T follicular helper cell (primary cell): ENCODE measurements at regions not wholly inside any gene's neighbourhood (a gene's known extent, or its start where the extent isn't known, plus 50 kb on each side); places are given as distances from the start of the nearest gene placed in this dataset.
"Not testable (repeated sequence)": the region's sequence is repeated elsewhere in the genome, so short reads cannot be mapped to it uniquely, and the experiment has no call there.

Experiments
- DNase-seq: peaks from one replicate; pipeline ENCODE4 v3.0.0-alpha.2; 2020; ENCODE audit warnings: low read depth

DNA sequence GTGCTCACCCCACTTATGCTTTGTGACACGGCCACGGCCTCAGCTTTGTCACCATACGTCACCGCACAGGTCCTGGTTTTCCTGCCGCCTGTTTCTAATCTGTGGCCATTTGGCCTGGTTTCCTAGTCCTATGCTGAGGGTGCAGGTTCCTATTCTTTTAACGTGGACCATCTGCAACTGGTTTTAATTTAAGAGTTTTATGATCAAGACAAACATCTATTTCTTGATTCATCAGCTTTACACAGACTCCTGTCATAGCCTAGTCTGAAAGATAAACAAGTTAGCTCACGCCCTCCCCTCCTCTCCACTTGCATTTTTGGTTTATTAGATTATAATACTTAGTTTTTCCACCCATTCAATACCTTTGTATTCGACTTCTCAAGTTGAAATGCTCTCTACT, 97.5 kb upstream of the RPS6KA2 start:
- no peak for DNase-seq

DNA sequence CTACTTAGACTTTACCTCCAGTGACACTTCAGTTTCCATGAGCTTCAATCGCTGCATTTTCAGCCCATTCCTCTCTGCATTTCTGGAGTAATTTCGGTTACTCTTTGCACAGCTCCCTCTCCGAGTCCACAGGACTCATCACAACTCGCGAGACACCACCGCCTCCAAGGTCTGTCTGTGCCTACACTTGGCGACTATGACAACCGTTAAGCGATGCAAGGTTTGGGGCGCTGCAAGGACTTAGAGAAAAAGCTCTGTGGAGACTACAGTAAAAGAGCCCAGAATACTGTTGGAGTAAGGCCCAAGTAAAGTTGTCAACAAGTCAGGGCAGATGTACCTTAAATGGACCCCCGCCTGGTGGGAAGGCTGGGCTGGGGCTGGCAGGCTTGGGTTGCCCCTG, 95.7 kb upstream of the RPS6KA2 start:
- no peak for DNase-seq

DNA sequence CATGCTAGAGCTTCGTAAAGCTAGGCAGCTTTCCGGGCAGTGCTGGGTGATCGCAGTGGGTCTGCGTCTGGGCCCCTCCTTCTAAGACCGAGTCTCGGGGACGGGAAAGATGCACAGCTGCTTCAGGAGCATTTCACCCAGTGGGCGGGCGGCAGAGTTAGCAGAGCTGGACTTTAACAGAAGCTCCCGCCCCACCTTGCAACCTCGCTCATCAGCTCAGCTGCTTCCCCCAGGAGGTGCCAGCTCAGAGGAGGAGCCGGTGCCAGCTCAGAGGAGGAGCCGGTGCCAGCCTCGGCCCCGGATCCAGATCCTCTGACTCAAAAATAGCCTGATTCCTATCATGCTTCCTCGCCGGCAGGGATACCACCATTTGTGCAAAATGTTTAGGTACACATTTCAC, 94.5 kb upstream of the RPS6KA2 start:
- no peak for DNase-seq

DNA sequence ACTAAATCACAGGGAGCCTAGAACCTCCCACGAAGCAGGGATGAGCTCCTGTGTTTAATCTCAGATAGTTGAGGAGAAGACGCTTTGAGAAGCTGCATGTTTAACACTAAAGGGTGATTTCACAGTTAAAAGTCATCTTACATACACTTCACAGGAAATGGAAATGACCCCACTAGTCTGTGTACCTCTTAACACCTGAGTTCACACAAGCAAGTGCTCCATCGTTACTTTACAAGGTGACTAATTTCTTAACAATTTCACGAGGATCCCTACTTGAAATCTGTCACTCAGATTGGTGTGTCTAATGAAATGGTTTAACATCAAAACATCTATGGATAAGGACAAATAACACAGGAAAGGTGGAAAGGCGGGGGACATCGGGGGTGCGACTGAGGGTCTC, 93.8 kb upstream of the RPS6KA2 start:
- no peak for DNase-seq

DNA sequence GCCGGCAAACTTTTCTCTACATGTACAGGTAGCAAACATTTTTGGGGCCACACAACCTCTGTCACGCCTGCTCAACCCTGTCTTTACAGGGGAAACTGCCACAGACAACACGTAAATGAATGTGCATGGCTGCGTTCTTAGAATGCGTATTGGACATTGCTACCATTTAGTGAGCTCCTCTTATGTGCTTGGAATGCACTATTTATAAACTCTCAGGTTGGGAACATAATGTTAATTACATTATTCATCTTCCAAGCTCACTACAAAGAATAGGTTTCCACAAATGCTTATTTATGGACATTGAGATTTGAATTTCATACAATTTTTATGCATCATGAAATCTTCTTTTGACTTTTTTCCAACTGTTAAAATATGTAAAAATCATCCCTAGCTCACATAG, 92.0 kb upstream of the RPS6KA2 start:
- no peak for DNase-seq

DNA sequence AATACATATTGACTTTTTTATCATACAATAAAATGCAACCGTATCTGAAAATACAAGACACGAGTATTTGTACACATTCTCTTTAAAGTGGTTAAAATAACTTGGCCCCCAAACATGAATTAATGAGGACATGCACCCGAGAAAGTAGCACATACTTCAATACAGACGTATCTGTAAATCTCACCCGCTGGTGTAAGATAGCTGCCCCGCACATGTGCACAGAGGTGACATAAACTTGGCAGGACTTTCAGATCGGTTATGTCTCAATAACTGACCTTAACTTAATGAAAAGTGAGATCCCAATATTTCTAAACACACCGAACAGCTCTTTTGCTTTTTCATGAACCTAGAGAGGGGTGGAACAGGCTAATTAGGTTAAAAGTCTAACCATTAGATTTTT, 91.5 kb upstream of the RPS6KA2 start:
- no peak for DNase-seq

DNA sequence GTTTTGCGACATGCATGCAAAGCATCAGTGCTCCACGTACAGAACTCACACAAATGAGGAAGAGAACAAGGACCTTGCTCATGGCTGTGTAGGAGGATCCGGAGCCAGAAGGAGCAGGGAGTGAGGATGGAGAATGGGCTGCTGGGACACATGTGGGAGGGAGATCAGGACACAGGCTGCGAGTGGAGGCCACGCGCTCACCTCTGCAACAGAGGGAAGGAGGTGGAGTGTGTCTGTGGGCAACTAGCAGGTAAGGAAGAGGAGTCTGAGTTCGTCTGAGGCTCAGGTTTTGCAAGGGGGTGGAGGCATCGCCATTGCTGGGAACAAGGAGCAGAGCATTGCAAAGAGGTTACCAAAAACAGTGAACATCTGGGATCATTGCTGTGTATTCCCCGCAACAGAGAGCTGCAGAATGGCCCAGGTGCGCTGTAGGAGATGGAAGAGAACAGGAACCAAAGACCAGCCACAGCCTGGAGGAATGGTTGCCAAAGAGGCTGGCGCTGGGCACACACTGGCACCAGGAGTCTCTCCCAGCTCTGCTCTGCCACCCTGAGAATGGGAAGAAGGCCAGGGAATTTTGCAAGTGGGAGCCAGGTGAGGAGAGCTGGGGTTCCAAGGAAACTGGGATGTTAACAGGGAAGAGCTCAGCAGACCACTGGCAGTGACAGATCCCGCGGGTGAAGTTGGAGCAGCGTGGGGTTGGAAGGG, 90.0 kb upstream of the RPS6KA2 start:
- DNase-seq = no peak

DNA sequence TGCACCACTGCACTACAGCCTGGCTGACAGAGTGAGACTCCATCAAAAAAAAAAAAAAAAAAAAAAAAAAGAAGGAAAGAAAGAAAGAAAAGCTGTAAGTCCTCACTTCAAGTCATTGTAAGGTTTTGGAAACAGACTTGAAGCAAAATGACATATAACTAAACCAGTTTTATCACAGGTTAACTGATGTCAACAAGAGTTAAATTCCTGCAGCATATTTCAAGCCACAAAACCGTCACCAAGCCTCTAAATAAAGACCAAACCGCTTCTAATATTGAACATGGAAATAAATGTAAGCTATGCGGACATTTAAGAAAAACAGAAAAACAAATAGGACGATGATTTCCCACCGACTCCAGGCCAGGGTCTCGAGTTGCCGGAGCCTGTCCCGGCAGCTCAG, 88.9 kb upstream of the RPS6KA2 start:
- no peak for DNase-seq

DNA sequence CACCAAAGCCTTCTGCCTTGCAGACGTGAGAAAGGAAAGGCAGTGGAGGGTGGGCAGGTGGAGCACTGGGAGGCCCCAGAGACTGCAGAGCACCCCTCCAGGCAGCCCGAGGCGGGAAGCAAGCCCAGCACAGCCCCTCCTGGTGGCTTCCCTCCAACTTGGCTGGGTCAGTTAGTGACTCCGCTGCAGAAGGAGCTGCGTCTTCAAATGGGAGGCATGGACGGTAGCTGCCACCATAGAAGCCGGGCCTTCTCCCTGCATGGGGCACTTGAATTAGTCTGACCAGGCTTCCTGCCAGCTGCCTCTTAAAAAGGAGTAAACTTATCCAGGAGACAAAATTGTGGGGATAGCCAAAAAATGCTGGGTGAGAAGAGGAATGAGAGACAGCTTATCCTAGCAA, 88.0 kb upstream of the RPS6KA2 start:
- DNase-seq = no peak

DNA sequence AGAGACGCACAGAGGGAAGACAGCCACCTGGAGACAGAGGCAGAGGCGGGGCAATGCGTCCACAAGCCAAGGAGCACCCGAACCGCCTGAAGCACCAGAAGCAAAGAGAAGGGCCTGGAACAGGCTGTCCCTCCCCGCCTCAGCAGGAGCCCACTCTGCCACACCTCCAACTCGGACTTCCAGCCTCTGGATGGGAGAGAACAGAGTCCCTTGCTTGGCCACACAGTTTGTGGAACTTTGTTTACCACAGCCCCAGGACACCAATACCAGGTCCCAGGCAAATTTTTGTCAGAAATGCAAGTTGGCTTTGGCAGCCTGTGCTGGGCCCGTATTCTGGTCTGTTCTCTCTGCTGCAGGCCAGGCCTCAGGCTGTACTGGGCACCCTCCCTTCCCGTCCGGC, 87.5 kb upstream of the RPS6KA2 start:
- no peak for DNase-seq

DNA sequence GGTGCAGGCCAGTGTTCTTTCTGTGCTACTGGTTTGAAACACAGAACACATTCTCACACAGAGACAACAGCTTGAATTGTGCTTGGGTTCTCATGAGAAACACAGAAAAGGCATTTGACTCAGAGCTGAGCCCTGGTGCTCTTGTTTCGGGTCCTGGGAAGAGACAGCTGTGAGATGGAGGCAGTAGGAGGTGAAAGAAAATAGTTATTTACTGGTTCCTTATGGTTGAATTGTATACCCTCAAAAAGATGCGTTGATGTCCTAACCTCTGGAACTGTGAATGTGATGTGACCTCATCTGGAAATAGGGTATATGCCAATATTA, 87.1 kb upstream of the RPS6KA2 start:
- no peak for DNase-seq

DNA sequence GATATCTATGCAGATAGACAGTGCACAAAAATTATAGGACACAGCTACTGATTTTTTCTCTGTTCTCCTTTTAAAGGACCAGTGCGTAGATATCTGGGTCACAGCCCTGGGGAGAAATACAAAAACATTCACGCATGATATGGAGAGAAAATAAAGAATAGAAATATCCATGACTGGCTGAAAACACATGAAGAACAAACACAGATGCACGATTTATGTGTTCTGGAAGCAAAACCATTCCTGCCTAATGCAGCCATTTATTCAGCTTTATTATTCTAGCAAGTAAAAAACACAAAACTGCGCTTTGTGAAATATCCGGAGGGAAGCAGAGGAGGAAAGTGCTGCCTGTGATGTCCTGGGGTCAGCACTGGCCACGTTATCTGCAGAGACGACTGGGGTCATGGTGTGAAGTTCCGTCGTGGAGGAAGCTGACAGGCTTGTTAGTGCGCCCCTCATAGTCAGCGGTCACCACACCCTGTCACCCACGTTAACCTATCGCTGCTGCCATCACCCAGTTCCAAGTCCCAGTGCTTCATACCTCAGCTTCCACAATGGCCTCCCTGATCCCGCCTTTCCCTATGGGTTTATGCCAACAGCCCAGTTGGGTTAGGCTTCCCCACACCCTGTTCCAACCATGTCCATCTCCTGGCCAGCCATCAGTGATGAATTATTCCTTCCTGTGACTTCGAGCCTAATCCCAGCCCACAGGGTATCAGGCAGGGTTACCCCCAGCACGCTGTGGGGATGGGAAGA, 86.6 kb upstream of the RPS6KA2 start:
- no peak for DNase-seq

DNA sequence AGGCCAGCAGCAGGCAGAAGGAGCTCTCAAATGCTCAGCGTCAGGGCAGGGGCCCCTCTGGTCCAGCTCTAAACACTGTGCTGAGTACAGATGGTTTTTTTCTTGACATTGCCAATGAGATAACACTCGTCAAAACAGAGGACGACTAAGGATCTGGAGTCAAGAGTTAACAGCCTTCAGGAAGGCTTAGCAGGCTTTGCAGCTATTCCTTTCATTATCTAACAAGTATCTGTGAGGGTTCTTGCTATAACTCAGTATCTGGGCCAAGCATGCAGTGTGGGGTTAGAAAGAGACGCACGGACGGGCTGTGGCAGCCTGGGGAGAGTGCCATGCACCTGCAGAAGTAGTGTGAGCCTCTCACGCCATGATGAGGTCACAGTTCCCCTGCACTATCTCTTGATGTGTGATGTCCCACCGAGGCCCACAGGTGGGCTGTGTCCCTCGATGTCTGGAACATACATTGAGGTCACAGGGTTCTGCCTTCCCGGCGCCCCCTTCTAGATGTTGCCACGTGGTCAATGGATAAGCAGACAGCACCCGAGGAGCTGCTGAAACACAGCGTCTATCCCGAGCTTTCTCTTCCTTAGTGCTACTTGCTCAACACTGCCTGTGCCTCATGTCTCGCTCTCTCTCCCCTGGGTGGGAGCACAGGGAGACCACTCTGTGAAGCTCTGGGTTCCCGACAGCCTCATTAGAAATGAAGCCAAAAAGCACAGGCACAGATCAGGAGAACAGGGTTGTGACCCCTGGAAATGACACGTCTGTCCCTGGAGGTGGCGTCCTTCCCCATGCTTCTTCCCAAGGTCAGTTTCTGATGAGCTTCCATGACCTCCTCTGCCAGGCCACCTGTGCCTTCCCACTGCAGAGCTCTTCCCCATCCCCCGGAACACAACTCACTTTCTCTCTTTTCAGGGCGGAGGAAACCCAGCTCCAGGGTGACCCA, 85.5 kb upstream of the RPS6KA2 start:
- DNase-seq = no peak

DNA sequence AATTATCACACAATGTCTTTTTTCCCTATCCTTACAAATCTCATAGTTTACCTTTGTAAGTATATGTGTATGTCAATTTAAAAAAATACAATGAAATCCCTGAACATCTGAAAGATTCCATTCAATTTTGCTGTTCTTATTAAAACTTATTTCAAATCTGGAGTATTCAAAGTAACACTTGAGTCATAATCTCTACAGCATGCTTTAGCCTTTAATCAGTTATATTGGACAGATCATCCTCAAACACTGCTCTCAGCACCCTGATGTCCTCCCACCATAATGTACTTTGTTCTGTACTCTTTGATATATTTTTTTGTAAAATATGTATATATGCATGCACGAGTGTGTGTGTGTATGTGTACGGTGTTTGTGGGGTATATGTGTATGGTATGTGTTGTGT, 83.0 kb upstream of the RPS6KA2 start:
- no peak for DNase-seq

DNA sequence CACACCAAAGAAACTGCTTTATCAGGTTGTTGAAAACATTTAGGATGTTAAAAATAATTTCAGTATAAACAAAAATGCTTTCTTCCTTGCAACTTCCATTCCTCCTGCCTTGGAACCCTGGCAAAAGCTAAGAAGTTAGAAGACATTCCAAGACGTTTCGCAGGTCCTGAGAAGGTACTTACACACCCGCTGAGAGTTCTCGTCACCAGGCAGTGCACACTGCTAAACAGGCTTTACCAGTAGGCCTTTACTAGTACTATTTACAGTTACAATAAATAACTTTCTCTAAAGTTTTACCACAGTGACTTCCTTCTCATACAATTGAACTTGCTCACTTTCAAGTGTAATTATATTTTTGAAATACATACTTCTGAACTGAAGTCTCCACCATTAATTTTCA, 81.4 kb upstream of the RPS6KA2 start:
- DNase-seq = no peak

DNA sequence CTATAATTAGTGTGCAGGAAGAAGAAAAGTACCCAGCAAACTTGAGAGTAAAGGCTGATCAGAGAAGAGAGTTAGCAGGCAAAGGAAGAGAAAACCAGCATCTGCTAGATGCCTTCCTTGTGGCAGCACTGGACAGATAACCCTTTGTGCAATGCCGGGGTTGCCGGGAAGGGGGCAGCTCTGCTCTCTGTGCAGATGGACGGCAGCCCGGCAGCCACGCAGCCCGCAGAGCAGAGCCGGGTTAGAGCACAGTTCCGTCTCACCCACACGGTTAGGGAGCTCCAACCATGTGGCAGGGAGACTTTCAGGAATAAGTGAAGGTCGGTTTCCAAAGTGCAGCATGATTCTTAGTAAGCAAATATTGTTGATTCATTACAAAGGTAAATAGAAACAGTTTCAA, 80.0 kb upstream of the RPS6KA2 start:
- no peak for DNase-seq

DNA sequence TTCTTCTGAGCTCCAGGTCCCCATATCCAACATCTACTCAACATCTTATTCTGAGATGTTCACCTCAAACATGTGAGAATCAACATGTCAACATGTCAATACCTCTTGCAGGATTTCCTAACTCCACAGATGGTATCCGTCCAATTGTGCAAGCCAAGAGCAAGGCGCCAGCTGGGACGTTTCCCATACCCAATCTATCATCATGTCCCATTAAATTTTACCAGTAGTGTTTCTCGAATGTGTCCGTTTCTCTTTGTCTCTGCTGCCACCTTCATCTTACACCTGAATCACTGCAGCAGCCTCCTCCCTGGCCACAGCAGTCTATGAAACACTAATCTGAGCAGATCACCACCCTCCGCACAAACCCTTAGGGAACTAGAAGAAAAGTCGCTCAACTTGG, 78.0 kb upstream of the RPS6KA2 start:
- no peak for DNase-seq

DNA sequence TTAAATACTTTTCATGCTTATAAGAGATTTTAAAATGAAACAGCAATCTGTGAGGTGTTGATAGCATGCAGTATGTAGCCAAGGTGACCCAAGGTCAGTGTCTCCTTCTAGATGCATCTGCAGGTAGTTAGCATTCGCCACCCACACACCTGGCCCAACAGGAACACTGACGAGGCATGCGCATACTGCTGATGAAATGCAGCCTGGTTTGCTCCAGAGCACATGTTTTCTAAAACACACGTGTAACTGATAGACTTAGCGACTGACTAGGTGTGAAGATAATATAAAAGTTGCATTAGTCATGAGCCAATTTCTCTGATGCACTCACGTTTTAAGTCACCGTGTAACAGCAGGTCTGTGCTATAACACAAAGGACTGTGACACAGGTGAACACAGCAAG, 77.1 kb upstream of the RPS6KA2 start:
- no peak for DNase-seq

DNA sequence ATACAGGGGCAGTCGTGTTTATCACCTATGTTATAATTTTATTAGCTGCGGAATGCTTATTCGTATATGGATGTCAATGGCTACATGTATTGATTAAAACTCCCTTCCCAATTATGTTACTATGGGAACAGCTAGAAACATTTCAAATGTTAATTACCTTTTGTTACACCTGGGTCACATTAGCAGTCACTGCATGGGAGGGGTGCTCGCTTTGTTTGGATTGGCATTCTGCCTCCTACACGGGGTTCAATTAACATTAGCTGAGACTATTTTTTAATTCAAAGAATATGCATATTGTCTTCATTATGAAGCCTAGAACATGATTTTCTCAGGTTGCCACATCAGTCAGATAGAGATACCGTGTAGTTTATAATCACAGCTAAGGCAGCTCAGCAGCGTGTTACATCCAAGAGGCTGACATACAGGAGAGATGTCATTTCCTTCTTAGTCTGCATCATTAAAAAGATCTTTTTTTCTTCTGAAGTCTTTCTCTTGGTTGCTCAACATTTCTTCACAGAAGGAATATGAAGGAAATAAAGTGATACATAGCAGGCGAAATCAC, 76.2 kb upstream of the RPS6KA2 start:
- DNase-seq = no peak

DNA sequence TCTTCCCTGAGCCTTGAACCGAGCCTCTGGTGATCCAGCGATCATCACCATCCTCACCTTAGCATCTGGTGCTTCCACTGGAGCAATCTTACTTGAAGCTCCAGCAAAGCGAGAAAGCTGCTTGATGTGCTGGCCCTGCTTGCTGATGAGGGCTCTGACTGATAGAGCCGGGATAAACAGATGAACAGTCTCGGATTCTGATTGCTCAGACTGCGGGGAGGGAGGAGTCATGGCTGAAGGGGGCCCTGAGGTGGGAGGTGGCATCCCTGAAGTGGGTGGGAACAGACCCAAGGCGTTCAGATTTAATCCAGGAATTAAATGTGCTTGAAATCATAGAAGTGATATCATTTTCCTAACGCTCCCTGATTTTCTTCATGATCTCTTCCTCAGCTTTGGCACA, 74.4 kb upstream of the RPS6KA2 start:
- DNase-seq = not testable (repeated sequence)

DNA sequence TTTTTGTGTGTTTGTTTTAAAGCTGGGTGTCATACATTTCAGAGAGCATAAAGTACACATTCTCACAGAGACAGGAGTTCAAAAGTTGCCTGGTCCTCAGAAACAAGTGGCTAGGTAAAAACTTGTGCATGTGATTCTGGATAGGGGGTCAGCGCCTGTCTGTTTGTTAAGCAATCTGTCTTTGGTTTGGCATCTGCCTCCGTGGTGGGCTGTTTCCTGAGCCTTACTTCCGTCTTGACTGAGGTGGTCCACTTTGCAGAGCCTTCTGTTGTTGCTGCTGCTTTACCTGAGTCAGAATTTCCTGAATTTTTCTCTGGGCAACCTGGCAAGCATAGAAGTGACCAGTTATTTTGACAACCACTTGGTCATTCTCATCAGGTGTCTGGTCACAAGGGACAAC, 73.8 kb upstream of the RPS6KA2 start:
- not testable (repeated sequence) for DNase-seq

DNA sequence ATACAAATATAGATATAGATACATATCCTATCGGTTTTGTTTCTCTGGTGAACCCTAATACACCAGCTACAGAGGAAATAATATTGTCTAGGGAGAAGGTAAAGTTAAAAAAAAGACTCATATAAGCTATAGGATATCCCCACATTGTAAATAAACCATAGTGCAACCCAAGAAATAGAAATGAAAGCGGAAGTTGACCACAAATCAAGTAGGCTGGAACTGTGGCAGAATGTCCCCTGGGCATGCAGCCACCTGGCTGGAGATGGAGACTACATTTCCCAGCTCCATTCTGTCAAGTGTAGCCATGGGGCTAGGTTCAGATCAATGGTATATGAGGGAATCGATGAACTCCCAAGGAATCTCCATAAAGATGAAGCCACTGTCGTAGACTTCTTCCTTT, 70.1 kb upstream of the RPS6KA2 start:
- no peak for DNase-seq

DNA sequence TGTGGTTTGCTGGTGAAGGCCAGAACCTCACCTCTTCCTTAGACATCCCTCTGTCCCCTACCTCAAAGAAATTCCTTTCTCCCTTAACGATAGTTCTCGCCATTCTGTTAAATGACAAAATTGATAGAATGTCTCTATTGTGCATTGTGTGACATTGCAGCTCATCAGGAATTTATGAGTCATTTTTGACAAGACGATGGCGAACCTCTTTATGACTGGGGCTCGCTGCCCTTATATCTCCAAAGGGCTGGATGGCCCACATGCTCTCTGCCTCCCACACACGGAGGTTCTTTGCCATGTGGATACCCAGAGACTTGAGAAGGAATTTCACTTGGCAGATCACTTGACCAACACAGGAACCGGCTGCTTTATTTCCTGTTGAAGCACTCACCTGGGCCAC, 66.8 kb upstream of the RPS6KA2 start:
- DNase-seq = no peak
